Loucy (cell line): ENCODE measurements at regions not wholly inside any gene's neighbourhood (a gene's known extent, or its start where the extent isn't known, plus 50 kb on each side); places are given as distances from the start of the nearest gene placed in this dataset.

Source experiments
- H2AFZ ChIP-seq: fragments of 200-600 bp; sonication (generic); 2 replicates; pipeline ENCODE4 v1.6.0; 2016; ENCODE audit warnings: antibody characterized with exemption, mild to moderate bottlenecking, low read length, moderate library complexity
- H3F3A ChIP-seq: fragments of 200-600 bp; 2 replicates; pipeline ENCODE4 v1.6.0; 2016; ENCODE audit warnings: antibody characterized with exemption, low read depth, mild to moderate bottlenecking
- H3K27me3 ChIP-seq: fragments of 200-600 bp; sonication (generic); 2 replicates; pipeline ENCODE4 v1.6.1; 2014; ENCODE audit warnings: low read length, mild to moderate bottlenecking; ENCODE audit not compliant: insufficient read depth, poor library complexity, severe bottlenecking
- H3K36me3 ChIP-seq: fragments of 200-600 bp; sonication (generic); 2 replicates; pipeline ENCODE4 v1.6.1; 2016; ENCODE audit warnings: low read length; ENCODE audit not compliant: insufficient read depth
- H3K4me1 ChIP-seq: fragments of 200-600 bp; sonication (generic); 2 replicates; pipeline ENCODE4 v1.5.1; 2014; ENCODE audit warnings: low read length, mild to moderate bottlenecking; ENCODE audit not compliant: insufficient read depth, poor library complexity, severe bottlenecking
- H3K4me2 ChIP-seq: fragments of 200-600 bp; sonication (generic); 2 replicates; pipeline ENCODE4 v1.6.0; 2014; ENCODE audit warnings: antibody characterized with exemption, low read length, low read depth, mild to moderate bottlenecking; ENCODE audit not compliant: poor library complexity, severe bottlenecking
- H3K4me3 ChIP-seq: fragments of 200-600 bp; sonication (generic); 2 replicates; pipeline ENCODE4 v1.5.1; 2014; ENCODE audit warnings: low read length, mild to moderate bottlenecking, mixed read lengths; ENCODE audit not compliant: poor library complexity, severe bottlenecking
- H3K79me2 ChIP-seq: fragments of 200-600 bp; sonication (generic); 2 replicates; pipeline ENCODE4 v1.6.1; 2014; ENCODE audit warnings: low read length; ENCODE audit not compliant: insufficient read depth
- H3K9ac ChIP-seq: fragments of 200-600 bp; sonication (generic); 2 replicates; pipeline ENCODE4 v1.6.0; 2014; ENCODE audit warnings: mild to moderate bottlenecking, low read depth, low read length, moderate library complexity; ENCODE audit not compliant: poor library complexity, severe bottlenecking
- H3K9me2 ChIP-seq: fragments of 200-600 bp; sonication (generic); replicated peaks from 2 replicates; pipeline ENCODE4 v1.6.1; 2016; ENCODE audit warnings: low read depth, low read length, mixed read lengths
- H3K9me3 ChIP-seq: fragments of 200-600 bp; sonication (generic); 2 replicates; pipeline ENCODE4 v1.6.1; 2014; ENCODE audit warnings: mild to moderate bottlenecking, antibody characterized with exemption, low read length, low read depth; ENCODE audit not compliant: insufficient read depth
- H4K20me1 ChIP-seq: fragments of 200-600 bp; sonication (generic); 2 replicates; pipeline ENCODE4 v1.6.0; 2014; ENCODE audit warnings: antibody characterized with exemption, low read length, mild to moderate bottlenecking; ENCODE audit not compliant: insufficient read depth, poor library complexity, severe bottlenecking
- EZH2phosphoT487 ChIP-seq: fragments of 200-600 bp; IDR thresholded peaks from 2 replicates; pipeline ENCODE4 v1.6.1; 2018; ENCODE audit warnings: antibody characterized with exemption, mild to moderate bottlenecking, moderate library complexity, borderline replicate concordance
- TF ChIP-seq, protein P1 (sequence below): fragments of 200-600 bp; sonication (generic); conservative IDR thresholded peaks from 2 replicates; pipeline ENCODE4 v1.5.1; 2014; ENCODE audit warnings: mild to moderate bottlenecking, antibody characterized with exemption, low read length

GRCh38 chr2:40741532-40741931 is 289.6 kb upstream of the SLC8A1 start:
- Histone ChIP-seq H3K27me3 (no peaks in the 10 kb centered on the region), H4K20me1 (no peaks in the 10 kb centered on the region), H3K79me2 (no peaks in the 10 kb centered on the region), H3K9ac (no peak overlapping the region), H3K9me2 (no peaks in the 10 kb centered on the region), H3K4me1 (no peaks in the 10 kb centered on the region), H3K36me3 (no peaks in the 10 kb centered on the region), H2AFZ (no peak overlapping the region), H3K9me3 (no peaks in the 10 kb centered on the region), H3K4me3 (no peak overlapping the region), H3K4me2 (no peak overlapping the region), H3F3A (no peaks in the 10 kb centered on the region)
- TF ChIP-seq EZH2phosphoT487: no peak
- TF ChIP-seq, protein P1, sequence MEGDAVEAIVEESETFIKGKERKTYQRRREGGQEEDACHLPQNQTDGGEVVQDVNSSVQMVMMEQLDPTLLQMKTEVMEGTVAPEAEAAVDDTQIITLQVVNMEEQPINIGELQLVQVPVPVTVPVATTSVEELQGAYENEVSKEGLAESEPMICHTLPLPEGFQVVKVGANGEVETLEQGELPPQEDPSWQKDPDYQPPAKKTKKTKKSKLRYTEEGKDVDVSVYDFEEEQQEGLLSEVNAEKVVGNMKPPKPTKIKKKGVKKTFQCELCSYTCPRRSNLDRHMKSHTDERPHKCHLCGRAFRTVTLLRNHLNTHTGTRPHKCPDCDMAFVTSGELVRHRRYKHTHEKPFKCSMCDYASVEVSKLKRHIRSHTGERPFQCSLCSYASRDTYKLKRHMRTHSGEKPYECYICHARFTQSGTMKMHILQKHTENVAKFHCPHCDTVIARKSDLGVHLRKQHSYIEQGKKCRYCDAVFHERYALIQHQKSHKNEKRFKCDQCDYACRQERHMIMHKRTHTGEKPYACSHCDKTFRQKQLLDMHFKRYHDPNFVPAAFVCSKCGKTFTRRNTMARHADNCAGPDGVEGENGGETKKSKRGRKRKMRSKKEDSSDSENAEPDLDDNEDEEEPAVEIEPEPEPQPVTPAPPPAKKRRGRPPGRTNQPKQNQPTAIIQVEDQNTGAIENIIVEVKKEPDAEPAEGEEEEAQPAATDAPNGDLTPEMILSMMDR: no peak

DNA sequence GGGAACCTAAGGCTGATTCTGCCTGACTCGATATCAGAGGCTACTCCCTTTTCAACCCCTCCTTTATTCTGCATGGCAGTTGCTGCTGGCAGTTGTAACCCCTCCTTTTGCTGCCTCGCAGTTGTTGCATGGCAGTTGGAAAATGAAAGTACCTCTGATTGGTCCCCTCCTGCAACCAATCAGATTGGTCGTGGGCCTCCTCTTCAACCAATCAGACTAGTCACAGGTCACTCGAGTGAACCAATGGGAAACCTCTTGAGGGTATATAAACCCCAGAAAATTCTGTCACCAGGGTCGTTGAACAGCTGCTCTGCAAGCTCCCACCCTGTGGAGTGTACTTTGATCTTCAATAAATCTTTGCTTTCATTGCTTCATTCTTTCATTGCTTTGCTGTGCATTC is 294.3 kb upstream of the SLC8A1 start:
- Histone ChIP-seq H3K27me3 (no peaks in the 10 kb centered on the region), H3K79me2 (no peaks in the 10 kb centered on the region), H3K4me3 (no peak overlapping the region), H3K4me2 (no peak overlapping the region), H2AFZ (peak overlapping the region; percentile 52; the same call in 1 of the 2 replicates), H4K20me1 (no peaks in the 10 kb centered on the region), H3K9me2 (no peaks in the 10 kb centered on the region), H3F3A (no peaks in the 10 kb centered on the region), H3K4me1 (no peaks in the 10 kb centered on the region), H3K9ac (no peak overlapping the region), H3K9me3 (no peaks in the 10 kb centered on the region), H3K36me3 (no peaks in the 10 kb centered on the region)
- TF ChIP-seq, protein P1: no peak
- no peak for TF ChIP-seq EZH2phosphoT487

DNA sequence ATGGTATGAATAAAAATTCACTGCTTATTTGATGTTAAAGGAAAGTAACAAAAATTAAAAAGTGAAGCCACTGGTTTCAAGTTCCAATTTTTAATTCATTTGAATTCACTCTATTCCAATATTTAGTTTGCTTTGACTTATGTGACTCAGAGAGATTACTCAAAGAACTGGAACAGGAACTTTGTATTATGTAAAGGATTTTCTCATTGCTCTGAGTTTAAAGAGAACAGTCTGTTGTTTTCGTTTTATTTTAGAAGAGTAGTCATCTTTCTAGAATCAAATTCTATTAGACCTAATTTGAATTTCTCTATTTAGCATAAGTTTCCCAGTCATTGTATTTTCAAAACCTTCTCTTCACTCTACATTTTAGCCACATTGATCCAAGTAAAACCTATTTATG is 300.1 kb upstream of the SLC8A1 start:
- Histone ChIP-seq H4K20me1 (no peaks in the 10 kb centered on the region), H3K4me1 (no peaks in the 10 kb centered on the region), H3K9me2 (no peaks in the 10 kb centered on the region), H3F3A (no peaks in the 10 kb centered on the region), H3K4me2 (no peak overlapping the region), H3K4me3 (no peak overlapping the region), H3K9me3 (no peaks in the 10 kb centered on the region), H3K79me2 (no peaks in the 10 kb centered on the region), H2AFZ (no peak overlapping the region), H3K9ac (no peak overlapping the region), H3K36me3 (no peaks in the 10 kb centered on the region), H3K27me3 (no peaks in the 10 kb centered on the region)
- TF ChIP-seq, protein P1: no peak
- TF ChIP-seq EZH2phosphoT487: no peak
